NT2/D1 (cell line): ENCODE measurements at regions not wholly inside any gene's neighbourhood (a gene's known extent, or its start where the extent isn't known, plus 50 kb on each side); places are given as distances from the start of the nearest gene placed in this dataset.
"Not testable (repeated sequence)": the region's sequence is repeated elsewhere in the genome, so short reads cannot be mapped to it uniquely, and the experiment has no call there.

Experiments used
- DNase-seq: peaks from one replicate; pipeline ENCODE4 v3.0.0-alpha.2; 2011; ENCODE audit warnings: low read depth, low spot score
- H3K27me3 ChIP-seq: 2 replicates; pipeline ENCODE4 v1.6.0; 2011; ENCODE audit warnings: mild to moderate bottlenecking; ENCODE audit not compliant: insufficient read length, insufficient read depth
- H3K36me3 ChIP-seq: 2 replicates; pipeline ENCODE4 v1.6.1; 2011; ENCODE audit warnings: mild to moderate bottlenecking, low read length, mixed read lengths; ENCODE audit not compliant: insufficient read depth, insufficient read length
- H3K4me1 ChIP-seq: 2 replicates; pipeline ENCODE4 v1.5.1; 2011; ENCODE audit not compliant: insufficient read depth, insufficient read length
- H3K4me3 ChIP-seq: 2 replicates; pipeline ENCODE4 v1.5.1; 2011; ENCODE audit warnings: low read depth; ENCODE audit not compliant: insufficient read length
- H3K9ac ChIP-seq: 2 replicates; pipeline ENCODE4 v1.6.0; 2011; ENCODE audit warnings: low read depth; ENCODE audit not compliant: insufficient read length
- H3K9me3 ChIP-seq: 2 replicates; pipeline ENCODE4 v1.5.1; 2011; ENCODE audit warnings: mild to moderate bottlenecking, low read length; ENCODE audit not compliant: insufficient read depth
- SUZ12 ChIP-seq: IDR thresholded peaks from 2 replicates; pipeline ENCODE4 v1.6.1; 2011; ENCODE audit not compliant: insufficient read length, insufficient read depth; ENCODE audit errors: extremely low read depth
- YY1 ChIP-seq: IDR thresholded peaks from 2 replicates; pipeline ENCODE4 v1.6.1; 2011; ENCODE audit not compliant: insufficient read length, insufficient read depth
- ZNF274 ChIP-seq: IDR thresholded peaks from 2 replicates; pipeline ENCODE4 v1.6.1; 2011; ENCODE audit warnings: mild to moderate bottlenecking, low read depth, low read length

GRCh38 chr18:30819619-30820018 lies 222.9 kb downstream of the DSC3 start:
- no peaks in the 10 kb centered on the region for H3K36me3 ChIP-seq
- no peak overlapping the region for H3K4me3 ChIP-seq
- H3K9me3 ChIP-seq = peaks cover 3% of the 10 kb centered on the region; the same call in 1 of the 2 replicates
- no peak for DNase-seq
- TF ChIP-seq SUZ12 = no peak
- no peak for TF ChIP-seq ZNF274
- TF ChIP-seq YY1 = no peak
- H3K4me1 ChIP-seq = no peaks in the 10 kb centered on the region
- no peaks in the 10 kb centered on the region for H3K27me3 ChIP-seq
- H3K9ac ChIP-seq = no peak overlapping the region

- DNase-seq = no peak
- TF ChIP-seq SUZ12 (no peak), YY1 (no peak), ZNF274 (no peak)
- Histone ChIP-seq H3K36me3 (no peaks in the 10 kb centered on the region), H3K4me1 (no peaks in the 10 kb centered on the region), H3K27me3 (no peaks in the 10 kb centered on the region), H3K9ac (no peak overlapping the region), H3K4me3 (no peak overlapping the region), H3K9me3 (peaks cover 3% of the 10 kb centered on the region; the same call in 1 of the 2 replicates)
These were observed 228.1 kb downstream of the DSC3 start for GRCh38 chr18:30814446-30814845.

GRCh38 chr18:30811580-30811979 lies 231.0 kb downstream of the DSC3 start:
- H3K27me3 ChIP-seq = no peaks in the 10 kb centered on the region
- no peak overlapping the region for H3K4me3 ChIP-seq
- no peak for DNase-seq
- H3K9ac ChIP-seq = no peak overlapping the region
- no peak for TF ChIP-seq ZNF274
- TF ChIP-seq YY1 = no peak
- no peak for TF ChIP-seq SUZ12
- H3K9me3 ChIP-seq = peaks cover 3% of the 10 kb centered on the region; the same call in 1 of the 2 replicates
- H3K36me3 ChIP-seq = no peaks in the 10 kb centered on the region
- no peaks in the 10 kb centered on the region for H3K4me1 ChIP-seq

- no peaks in the 10 kb centered on the region for H3K4me1 ChIP-seq
- H3K4me3 ChIP-seq = no peak overlapping the region
- TF ChIP-seq SUZ12 = no peak
- H3K9ac ChIP-seq = no peak overlapping the region
- peaks cover 3% of the 10 kb centered on the region; the same call in 1 of the 2 replicates for H3K9me3 ChIP-seq
- no peak for DNase-seq
- H3K27me3 ChIP-seq = no peaks in the 10 kb centered on the region
- no peaks in the 10 kb centered on the region for H3K36me3 ChIP-seq
These were observed 232.0 kb downstream of the DSC3 start for GRCh38 chr18:30810580-30810979.

GRCh38 chr18:30806823-30807222 lies 235.7 kb downstream of the DSC3 start:
- H3K4me1 ChIP-seq = no peaks in the 10 kb centered on the region
- H3K9me3 ChIP-seq = no peaks in the 10 kb centered on the region
- no peaks in the 10 kb centered on the region for H3K27me3 ChIP-seq
- H3K9ac ChIP-seq = no peak overlapping the region
- H3K36me3 ChIP-seq = no peaks in the 10 kb centered on the region
- no peak for DNase-seq
- no peak overlapping the region for H3K4me3 ChIP-seq
- no peak for TF ChIP-seq YY1
- no peak for TF ChIP-seq ZNF274
- no peak for TF ChIP-seq SUZ12

DNA sequence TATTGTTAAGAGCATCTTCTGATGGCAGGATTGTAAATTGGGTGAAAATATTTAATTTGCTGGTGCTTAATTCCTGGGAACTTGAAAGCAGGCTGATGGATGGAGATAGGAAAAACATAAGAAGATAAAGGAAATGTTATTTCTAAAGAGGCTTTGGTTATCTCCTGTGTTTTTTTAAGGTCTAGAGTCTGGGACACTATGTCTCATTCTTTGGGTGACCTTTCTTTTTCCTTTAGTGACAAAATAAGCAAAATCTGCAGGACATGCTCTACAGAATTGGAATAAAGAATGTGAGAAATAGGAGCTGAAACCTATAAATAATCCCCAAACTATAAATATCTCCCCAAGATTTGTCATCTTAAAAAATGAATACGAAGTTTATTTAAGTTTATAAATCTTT lies 241.7 kb downstream of the DSC3 start:
- no peak for TF ChIP-seq SUZ12
- TF ChIP-seq YY1 = no peak
- no peak for TF ChIP-seq ZNF274
- no peaks in the 10 kb centered on the region for H3K9me3 ChIP-seq
- no peak overlapping the region for H3K4me3 ChIP-seq
- no peaks in the 10 kb centered on the region for H3K36me3 ChIP-seq
- no peak for DNase-seq
- no peak overlapping the region for H3K9ac ChIP-seq
- H3K27me3 ChIP-seq = no peaks in the 10 kb centered on the region
- H3K4me1 ChIP-seq = no peaks in the 10 kb centered on the region

GRCh38 chr18:30792051-30792450 lies 250.5 kb downstream of the DSC3 start:
- Histone ChIP-seq H3K36me3 (no peaks in the 10 kb centered on the region), H3K9ac (no peak overlapping the region), H3K4me3 (no peak overlapping the region), H3K9me3 (no peaks in the 10 kb centered on the region; the same call in 1 of the 2 replicates), H3K27me3 (no peaks in the 10 kb centered on the region), H3K4me1 (no peaks in the 10 kb centered on the region)
- no peak for DNase-seq
- TF ChIP-seq YY1 = no peak
- no peak for TF ChIP-seq SUZ12
- no peak for TF ChIP-seq ZNF274

GRCh38 chr18:30788411-30788991 lies 254.0 kb downstream of the DSC3 start:
- H3K4me1 ChIP-seq, H3K9ac ChIP-seq, DNase-seq, H3K4me3 ChIP-seq, H3K9me3 ChIP-seq, H3K36me3 ChIP-seq, H3K27me3 ChIP-seq: not testable (repeated sequence)
